Renal cortical epithelial cell (primary cell): ENCODE measurements at regions not wholly inside any gene's neighbourhood (a gene's known extent, or its start where the extent isn't known, plus 50 kb on each side); places are given as distances from the start of the nearest gene placed in this dataset.
"Not testable (repeated sequence)": the region's sequence is repeated elsewhere in the genome, so short reads cannot be mapped to it uniquely, and the experiment has no call there.

Experiments
- DNase-seq: peaks from one replicate; pipeline ENCODE4 v3.0.0-alpha.2; 2011; ENCODE audit warnings: low read depth

GRCh38 chr12:85574291-85574690 lies 261.9 kb downstream of the RASSF9 start:
- DNase-seq = no peak

- DNase-seq = peak; percentile 57
These were observed 260.8 kb downstream of the RASSF9 start for GRCh38 chr12:85575120-85576096.

GRCh38 chr12:85580562-85581168 lies 255.5 kb downstream of the RASSF9 start:
- no peak for DNase-seq

GRCh38 chr12:85587158-85587557 lies 249.1 kb downstream of the RASSF9 start:
- no peak for DNase-seq

GRCh38 chr12:85588221-85588620 lies 248.0 kb downstream of the RASSF9 start:
- DNase-seq = no peak

GRCh38 chr12:85600841-85601240 lies 235.4 kb downstream of the RASSF9 start:
- DNase-seq = no peak

- DNase-seq = no peak
These were observed 232.7 kb downstream of the RASSF9 start for GRCh38 chr12:85603556-85603955.

- no peak for DNase-seq
These were observed 229.8 kb downstream of the RASSF9 start for GRCh38 chr12:85606455-85606854.

- no peak for DNase-seq
These were observed 226.4 kb downstream of the RASSF9 start for GRCh38 chr12:85609778-85610177.

GRCh38 chr12:85610194-85610593 lies 226.0 kb downstream of the RASSF9 start:
- no peak for DNase-seq

GRCh38 chr12:85616201-85616600 lies 220.0 kb downstream of the RASSF9 start:
- no peak for DNase-seq

GRCh38 chr12:85617307-85618091 lies 218.7 kb downstream of the RASSF9 start:
- no peak for DNase-seq

GRCh38 chr12:85621041-85621440 lies 215.2 kb downstream of the RASSF9 start:
- no peak for DNase-seq

GRCh38 chr12:85623763-85624162 lies 212.4 kb downstream of the RASSF9 start:
- DNase-seq = no peak

GRCh38 chr12:85625467-85625866 lies 210.7 kb downstream of the RASSF9 start:
- no peak for DNase-seq

GRCh38 chr12:85626001-85626783 lies 210.0 kb downstream of the RASSF9 start:
- peak; percentile 79 for DNase-seq

GRCh38 chr12:85626784-85627171 lies 209.4 kb downstream of the RASSF9 start:
- DNase-seq = no peak

GRCh38 chr12:85627584-85627983 lies 208.6 kb downstream of the RASSF9 start:
- no peak for DNase-seq

- not testable (repeated sequence) for DNase-seq
These were observed 207.6 kb downstream of the RASSF9 start for GRCh38 chr12:85628562-85628961.

- DNase-seq = no peak
These were observed 205.4 kb downstream of the RASSF9 start for GRCh38 chr12:85630851-85631250.

- DNase-seq = no peak
These were observed 203.8 kb downstream of the RASSF9 start for GRCh38 chr12:85632390-85632789.

- DNase-seq = peak; percentile 63
These were observed 202.7 kb downstream of the RASSF9 start for GRCh38 chr12:85633491-85633890.
